Liver (tissue), 8 donors: ENCODE measurements at regions not wholly inside any gene's neighbourhood (a gene's known extent, or its start where the extent isn't known, plus 50 kb on each side); places are given as distances from the start of the nearest gene placed in this dataset.

Source experiments
- DNase-seq: peaks from one replicate; pipeline ENCODE4 v3.0.0-alpha.2; 2017; ENCODE audit warnings: low spot score
- H3K27ac ChIP-seq, 2 donors: one replicate each; pipeline ENCODE4 v1.7.0; 2013; ENCODE audit warnings: inconsistent platforms in 2 of 2, low read length in 2 of 2, control low read depth in 1 of 2, low read depth in 1 of 2, mild to moderate bottlenecking in 1 of 2
- H3K27me3 ChIP-seq, 4 donors: one replicate each; pipeline versions ENCODE4 v1.6.1 to v1.7.0; 2013; ENCODE audit warnings: low read length in 3 of 4, inconsistent platforms in 1 of 4, mild to moderate bottlenecking in 1 of 4, moderate library complexity in 1 of 4; ENCODE audit not compliant: control insufficient read depth in 4 of 4, insufficient read depth in 4 of 4
- H3K36me3 ChIP-seq, 4 donors: one replicate each; pipeline versions ENCODE4 v1.6.1 to v1.7.0; 2013; ENCODE audit warnings: low read length in 3 of 4, mild to moderate bottlenecking in 3 of 4, low read depth in 1 of 4, moderate library complexity in 1 of 4; ENCODE audit not compliant: control insufficient read depth in 4 of 4, insufficient read depth in 3 of 4
- H3K4me1 ChIP-seq, 4 donors: one replicate each; pipeline versions ENCODE4 v1.6.1 to v1.7.0; 2013; ENCODE audit warnings: low read length in 3 of 4, mild to moderate bottlenecking in 3 of 4, moderate library complexity in 1 of 4; ENCODE audit not compliant: control insufficient read depth in 4 of 4, insufficient read depth in 4 of 4
- H3K4me3 ChIP-seq, 3 donors: one replicate each; pipeline versions ENCODE4 v1.6.1 to v1.7.0; 2013; ENCODE audit warnings: low read length in 3 of 3, control low read depth in 1 of 3, low read depth in 1 of 3, mild to moderate bottlenecking in 1 of 3
- H3K9ac ChIP-seq, 2 donors: one replicate each; pipeline ENCODE4 v1.7.0; 2013; ENCODE audit warnings: low read length in 2 of 2, mild to moderate bottlenecking in 2 of 2, moderate library complexity in 2 of 2, control low read depth in 1 of 2, low read depth in 1 of 2
- H3K9me3 ChIP-seq, 4 donors: one replicate each; pipeline versions ENCODE4 v1.6.1 to v1.7.0; 2013; ENCODE audit warnings: low read length in 3 of 4; ENCODE audit not compliant: control insufficient read depth in 4 of 4
- ATF3 ChIP-seq: IDR thresholded peaks from 2 replicates; pipeline ENCODE4 v1.6.1; 2016; ENCODE audit warnings: antibody characterized with exemption
- CTCF ChIP-seq: fragments of 150-350 bp; IDR thresholded peaks from 2 replicates; pipeline ENCODE4 v1.5.1; 2017; ENCODE audit warnings: improper control_type of control experiment, low read depth, low read length; ENCODE audit not compliant: missing input control
- EGR1 ChIP-seq, 2 donors: IDR thresholded peaks; 2 replicates each; pipeline ENCODE4 v1.6.1; 2016 to 2018; ENCODE audit warnings: antibody characterized with exemption in 2 of 2, low read depth in 2 of 2
- FOXA1 ChIP-seq: IDR thresholded peaks from 2 replicates; pipeline ENCODE4 v1.6.1; 2016; ENCODE audit warnings: antibody characterized with exemption
- HNF4A ChIP-seq, 2 donors: conservative IDR thresholded peaks; 2 replicates each; pipeline ENCODE4 v1.6.1; 2016; ENCODE audit warnings: antibody characterized with exemption in 2 of 2, mild to moderate bottlenecking in 2 of 2
- HNF4G ChIP-seq: IDR thresholded peaks from 2 replicates; pipeline ENCODE4 v1.6.1; 2016; ENCODE audit warnings: antibody characterized with exemption
- JUND ChIP-seq, 2 donors: IDR thresholded peaks; 2 replicates each; pipeline ENCODE4 v1.6.1; 2016; ENCODE audit warnings: antibody characterized with exemption in 2 of 2
- MAX ChIP-seq: IDR thresholded peaks from 2 replicates; pipeline ENCODE4 v1.6.1; 2016; ENCODE audit warnings: antibody characterized with exemption
- NR2F2 ChIP-seq: IDR thresholded peaks from 2 replicates; pipeline ENCODE4 v1.6.1; 2016; ENCODE audit warnings: antibody characterized with exemption
- RAD21 ChIP-seq, 2 donors: IDR thresholded peaks; 2 replicates each; pipeline ENCODE4 v1.6.1; 2016; ENCODE audit warnings: antibody characterized with exemption in 2 of 2, mild to moderate bottlenecking in 2 of 2
- RXRA ChIP-seq, 2 donors: IDR thresholded peaks; 2 replicates each; pipeline ENCODE4 v1.6.1; 2017 to 2018; ENCODE audit warnings: antibody characterized with exemption in 2 of 2, mild to moderate bottlenecking in 1 of 2
- SP1 ChIP-seq: IDR thresholded peaks from 2 replicates; pipeline ENCODE4 v1.6.1; 2018; ENCODE audit warnings: antibody characterized with exemption, mild to moderate bottlenecking
- YY1 ChIP-seq: IDR thresholded peaks from 2 replicates; pipeline ENCODE4 v1.6.1; 2016; ENCODE audit warnings: antibody characterized with exemption, mild to moderate bottlenecking
- ZBTB33 ChIP-seq: IDR thresholded peaks from 2 replicates; pipeline ENCODE4 v1.6.1; 2016; ENCODE audit warnings: antibody characterized with exemption
- WGBS: extraction: QIAGEN DNeasy Blood & Tissue Kit; methylation state at CpG from one replicate; pipeline ENCODE4 v1.1.7; 2013; 5-methylcytosine and 5-hydroxymethylcytosine counted together
- donor health status: healthy.
- donor health status: healthy.
- donor health status: healthy.
- donor health status: healthy.
- donor health status: healthy.

GRCh38 chr18:22604986-22605421 is 187.3 kb upstream of the CTAGE1 start:
- Histone ChIP-seq H3K9me3 (no peaks in the 10 kb centered on the region), H3K9ac (peak overlapping the region in 1 of 2 donors; percentile 54), H3K4me1 (peaks cover 4 to 25% (median 10%) of the 10 kb centered on the region in 4 donors), H3K4me3 (peak overlapping the region in 1 of 3 donors; percentile 1), H3K36me3 (no peaks in the 10 kb centered on the region), H3K27me3 (no peaks in the 10 kb centered on the region), H3K27ac (peak overlapping the region; percentile 73 to 85)
- peak; percentile 37 for TF ChIP-seq ATF3
- TF ChIP-seq CTCF, result no peak
- peak; percentile 74 for TF ChIP-seq SP1
- TF ChIP-seq MAX, result peak; percentile 60
- TF ChIP-seq JUND (IDR thresholded peaks at IDR 0.05), result peak; percentile 70 to 71
- TF ChIP-seq RAD21 (IDR thresholded peaks at IDR 0.05), result peak in 1 of 2 donors; percentile 54
- TF ChIP-seq FOXA1, result no peak
- peak; percentile 69 for TF ChIP-seq HNF4G
- TF ChIP-seq YY1, result peak; percentile 44
- no peak for TF ChIP-seq ZBTB33
- peak in 1 of 2 donors; percentile 23 for TF ChIP-seq EGR1 (IDR thresholded peaks at IDR 0.05; ENCODE audit: low read depth in 2 of 2)
- peak; percentile 75 to 88 for TF ChIP-seq RXRA (IDR thresholded peaks at IDR 0.05)
- peak; percentile 29 for TF ChIP-seq NR2F2
- peak; percentile 59 to 82 for TF ChIP-seq HNF4A (conservative IDR thresholded peaks at IDR 0.05)
- 29% methylated on average over 3 of the region's 3 CpGs for WGBS
- DNase-seq, result no peak

GRCh38 chr18:22605736-22606135 is 188.0 kb upstream of the CTAGE1 start:
- 72% methylated on average over 4 of the region's 4 CpGs for WGBS
- Histone ChIP-seq H3K9ac (no peak overlapping the region), H3K27ac (no peak overlapping the region), H3K27me3 (no peaks in the 10 kb centered on the region), H3K4me3 (no peak overlapping the region), H3K36me3 (no peaks in the 10 kb centered on the region), H3K4me1 (peaks cover 4 to 25% (median 10%) of the 10 kb centered on the region in 4 donors), H3K9me3 (no peaks in the 10 kb centered on the region)
- TF ChIP-seq CTCF, result no peak
- TF ChIP-seq SP1, result no peak
- TF ChIP-seq HNF4G, result no peak
- no peak for TF ChIP-seq RXRA (IDR thresholded peaks at IDR 0.05)
- no peak for DNase-seq
